ENCODE measurements at regions not wholly inside any gene's neighbourhood (a gene's known extent, or its start where the extent isn't known, plus 50 kb on each side); places are given as distances from the start of the nearest gene placed in this dataset.

DNA sequence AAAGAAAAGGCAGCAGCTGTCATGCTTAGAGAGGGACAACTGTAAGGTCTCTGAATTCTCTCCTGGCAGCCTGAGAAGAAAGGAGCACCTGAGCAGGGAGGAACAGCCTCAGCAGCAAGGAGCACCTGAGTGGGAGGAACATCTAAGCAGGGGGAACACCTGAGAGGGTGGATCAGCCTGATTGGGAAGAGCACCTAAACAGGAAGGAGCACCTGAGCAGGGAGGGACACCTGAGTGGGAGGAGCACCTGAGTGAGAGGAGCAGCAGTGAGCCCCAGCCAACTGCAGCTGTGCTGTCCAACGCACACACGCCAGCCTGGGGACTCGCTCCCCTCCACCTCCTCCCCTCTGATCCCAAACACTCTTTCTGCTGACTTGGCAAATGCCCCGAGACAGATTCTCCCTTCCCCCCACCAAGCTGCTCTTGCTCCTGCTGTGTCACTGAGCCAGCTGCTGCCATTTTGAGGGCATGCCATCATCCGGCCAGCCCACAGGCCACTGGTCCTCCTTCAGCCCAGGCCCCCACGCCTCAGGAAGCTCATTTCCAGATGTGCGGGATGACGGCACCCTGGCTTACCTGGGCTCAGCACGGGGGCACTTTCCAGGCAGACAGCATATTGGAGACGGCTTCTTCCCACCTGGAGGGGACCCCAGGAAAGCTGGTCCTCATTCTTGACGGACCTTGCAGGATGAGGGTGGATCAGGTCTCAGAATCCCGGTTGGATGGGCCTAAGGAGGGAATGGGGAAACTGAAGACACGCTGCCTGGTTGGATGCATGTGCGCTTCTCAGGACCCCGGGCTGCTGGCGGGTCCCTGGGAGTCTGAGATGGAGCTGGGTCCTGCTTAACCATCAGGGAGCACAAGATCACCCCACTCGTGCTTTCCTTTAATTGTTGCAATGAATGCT, 57.7 kb upstream of the RBFOX3 start:
- intact Hi-C loops (cut with micrococcal nuclease): no loop called here
- Mint-ChIP-seq H3K27me3 (peaks cover 43% of the 10 kb centered on the region), H3K27ac (no peak overlapping the region), H3K4me1 (ENCODE audit: low read depth) (no peaks in the 10 kb centered on the region), H3K9me3 (peaks cover 13% of the 10 kb centered on the region), H3K4me3 (no peak overlapping the region), H3K36me3 (ENCODE audit: low read depth) (no peaks in the 10 kb centered on the region)

DNA sequence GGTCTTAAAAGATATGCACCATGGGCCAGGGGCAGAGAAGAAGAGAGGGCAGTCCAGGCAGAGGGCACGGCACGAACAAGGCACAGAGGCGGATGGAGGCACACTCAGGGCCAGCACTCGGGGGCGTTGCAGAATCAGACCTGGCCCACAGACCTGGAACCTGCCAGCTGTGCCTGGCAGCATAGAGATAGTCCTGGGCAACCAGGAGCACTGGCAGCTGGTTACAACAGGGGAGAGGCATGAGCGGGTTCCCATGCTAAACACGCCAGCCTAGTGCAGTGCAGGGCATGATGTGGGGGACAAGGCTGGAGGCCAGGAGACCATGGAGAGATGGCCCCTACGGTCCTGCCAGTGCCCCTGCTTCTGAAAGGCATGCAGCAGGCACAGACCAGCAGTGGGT, 56.9 kb upstream of the RBFOX3 start:
- Mint-ChIP-seq H3K36me3 (ENCODE audit: low read depth) (no peaks in the 10 kb centered on the region), H3K27ac (no peak overlapping the region), H3K27me3 (peaks cover 49% of the 10 kb centered on the region), H3K4me1 (ENCODE audit: low read depth) (no peaks in the 10 kb centered on the region), H3K4me3 (no peak overlapping the region), H3K9me3 (peaks cover 5% of the 10 kb centered on the region)
- intact Hi-C loops (cut with micrococcal nuclease): no loop called here

DNA sequence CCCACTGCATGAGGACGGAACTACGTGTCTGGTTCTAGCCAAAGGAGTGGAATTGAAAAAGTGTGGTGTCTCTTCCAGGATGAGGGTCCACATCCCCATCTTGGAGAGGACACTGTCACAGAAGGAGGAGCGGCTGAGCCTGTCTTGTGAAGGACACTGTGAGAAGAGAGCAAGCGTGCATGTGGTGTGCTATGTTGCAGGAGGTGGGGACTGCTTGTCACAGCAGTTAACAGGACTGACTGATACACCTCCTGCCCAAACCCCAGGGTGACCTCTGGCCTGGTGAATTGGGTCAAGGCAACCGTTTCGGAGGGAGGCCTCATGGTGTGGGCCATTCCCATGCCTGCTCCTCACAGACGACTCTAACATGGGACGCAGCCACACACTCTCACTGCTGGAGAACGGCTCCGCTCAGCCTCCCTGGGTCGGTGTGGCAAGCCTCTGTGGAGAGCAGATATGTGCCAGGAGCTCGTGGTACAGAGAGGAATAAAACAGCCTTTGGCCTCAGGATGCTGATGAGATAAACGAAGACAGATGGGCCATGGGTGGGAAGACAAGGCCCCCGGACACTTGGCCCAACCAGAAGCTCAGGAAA, 56.4 kb upstream of the RBFOX3 start:
- Mint-ChIP-seq H3K27ac (no peak overlapping the region), H3K9me3 (no peaks in the 10 kb centered on the region), H3K4me1 (ENCODE audit: low read depth) (no peaks in the 10 kb centered on the region), H3K36me3 (ENCODE audit: low read depth) (no peaks in the 10 kb centered on the region), H3K4me3 (no peak overlapping the region), H3K27me3 (peaks cover 48% of the 10 kb centered on the region)
- intact Hi-C loops (cut with micrococcal nuclease): no loop called here

DNA sequence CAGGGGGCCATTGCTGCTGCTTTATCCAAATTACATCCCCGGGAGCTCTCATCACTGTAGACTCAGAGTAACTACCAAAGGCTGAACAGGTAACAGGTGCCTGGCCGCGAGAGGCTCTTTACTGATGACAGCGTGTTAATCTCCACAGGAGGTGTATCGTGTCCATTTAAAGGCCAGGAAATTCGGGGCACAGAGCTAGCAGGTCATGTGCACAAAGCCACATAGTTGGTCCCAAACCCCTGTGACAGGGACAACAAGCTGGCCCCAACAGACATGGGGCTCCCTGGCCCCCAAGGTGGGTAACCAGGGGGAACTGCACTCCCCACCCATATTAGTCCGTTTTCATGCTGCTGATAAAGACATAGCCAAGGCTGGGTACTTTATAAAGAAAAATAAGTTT, 55.3 kb upstream of the RBFOX3 start:
- Mint-ChIP-seq H3K36me3 (ENCODE audit: low read depth) (no peaks in the 10 kb centered on the region), H3K27me3 (peaks cover 50% of the 10 kb centered on the region), H3K4me1 (ENCODE audit: low read depth) (no peaks in the 10 kb centered on the region), H3K27ac (no peak overlapping the region), H3K4me3 (no peak overlapping the region), H3K9me3 (no peaks in the 10 kb centered on the region)
- intact Hi-C loops (cut with micrococcal nuclease): no loop called here

DNA sequence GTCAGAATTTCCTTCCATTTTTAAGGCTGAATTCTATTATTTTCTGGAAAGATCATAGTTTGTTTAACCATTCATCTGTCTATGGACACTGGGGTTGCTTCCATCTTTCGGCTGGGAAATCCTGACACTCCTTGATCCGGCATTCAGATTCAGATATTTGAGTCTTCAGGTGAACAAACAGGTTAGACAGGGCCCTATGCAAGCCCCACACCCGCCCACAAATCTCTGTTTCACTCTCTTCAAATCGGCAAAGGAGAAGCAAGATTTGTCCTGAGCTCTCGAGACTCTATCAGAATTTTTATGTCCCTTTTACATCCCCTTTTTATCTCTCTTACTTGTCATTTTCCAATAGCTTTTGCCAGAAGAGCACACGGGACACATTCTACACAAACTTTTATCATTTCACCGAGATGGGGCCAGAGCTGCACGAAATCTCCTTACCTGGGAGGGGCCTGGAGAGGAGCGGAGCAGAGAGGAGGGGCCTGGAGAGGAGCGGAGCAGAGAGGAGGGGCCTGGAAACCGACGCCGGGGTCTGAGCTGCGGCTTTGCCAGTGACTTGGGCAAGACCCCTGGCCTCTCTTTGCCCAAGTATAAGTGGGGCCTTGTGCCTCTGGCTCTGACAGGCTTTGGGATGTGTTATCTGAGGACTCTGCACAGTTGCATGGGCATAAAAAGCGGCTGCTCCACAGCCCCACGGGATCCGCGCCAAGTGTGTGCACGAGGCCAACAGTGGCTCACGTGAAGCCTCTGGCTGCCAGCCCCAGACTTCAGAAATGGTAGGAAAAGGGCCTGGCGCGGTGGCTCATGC, 54.3 kb upstream of the RBFOX3 start:
- Mint-ChIP-seq H3K4me1 (ENCODE audit: low read depth) (no peaks in the 10 kb centered on the region), H3K27ac (no peak overlapping the region), H3K4me3 (no peak overlapping the region), H3K27me3 (peaks cover 51% of the 10 kb centered on the region), H3K9me3 (no peaks in the 10 kb centered on the region), H3K36me3 (ENCODE audit: low read depth) (no peaks in the 10 kb centered on the region)
- intact Hi-C loops (cut with micrococcal nuclease): no loop called here

DNA sequence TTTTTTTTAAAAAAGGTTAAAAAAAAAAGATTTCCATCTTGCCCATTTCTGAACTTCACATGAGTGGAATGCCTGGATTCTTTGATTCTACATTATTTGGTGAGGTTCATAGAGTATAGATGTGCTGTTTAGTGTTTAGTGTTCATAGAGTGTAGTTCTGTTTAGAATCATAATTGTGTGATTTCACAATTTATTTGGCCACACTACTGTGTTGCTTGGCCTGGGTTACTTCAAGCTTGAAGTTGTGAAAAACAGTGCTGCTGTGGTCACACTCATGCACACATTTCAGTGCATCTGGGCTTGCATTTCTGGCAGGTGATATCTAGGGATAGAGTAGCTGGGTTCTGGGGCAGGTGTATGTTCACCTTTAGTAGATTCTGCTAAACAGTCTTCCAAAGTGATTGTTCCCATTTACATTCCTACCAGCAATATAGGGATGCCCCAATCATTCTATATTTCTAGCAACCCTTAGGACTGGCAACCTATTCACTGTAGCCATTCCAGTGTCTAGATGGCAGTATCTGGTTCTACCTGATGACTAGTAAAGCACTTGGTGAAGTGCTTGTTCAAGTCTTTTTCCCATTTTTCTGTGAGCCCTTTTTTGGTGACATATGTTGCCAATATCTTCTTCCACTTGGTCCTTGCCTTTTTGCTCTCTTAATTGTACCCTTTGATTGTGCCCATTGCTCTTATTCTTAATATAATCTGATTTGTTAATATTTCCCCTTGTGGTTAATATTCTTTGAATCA, 50.6 kb upstream of the RBFOX3 start:
- Mint-ChIP-seq H3K4me3 (no peak overlapping the region), H3K9me3 (no peaks in the 10 kb centered on the region), H3K27ac (no peak overlapping the region), H3K27me3 (peaks cover 64% of the 10 kb centered on the region), H3K36me3 (ENCODE audit: low read depth) (no peaks in the 10 kb centered on the region), H3K4me1 (ENCODE audit: low read depth) (no peaks in the 10 kb centered on the region)
- intact Hi-C loops (cut with micrococcal nuclease): no loop called here

Data from dendritic cell treated with granulocyte-macrophage colony-stimulating factor and Interleukin-4, amounts not matched to agents 40 ng/mL and 50 ng/mL, for 4 days (primary cell).